ENCODE measurements at regions not wholly inside any gene's neighbourhood (a gene's known extent, or its start where the extent isn't known, plus 50 kb on each side); places are given as distances from the start of the nearest gene placed in this dataset.

- TF ChIP-seq POLR2A (IDR thresholded peaks at IDR 0.05; ENCODE audit: low read depth, low read length): no peak
- TF ChIP-seq TAF1 (IDR thresholded peaks at IDR 0.05; ENCODE audit: borderline replicate concordance, low read depth, low read length): no peak
Measured at GRCh38 chr19:31611046-31611877, 262.0 kb upstream of the TSHZ3 start.

Data from GM12892 (cell line).